ENCODE measurements at regions not wholly inside any gene's neighbourhood (a gene's known extent, or its start where the extent isn't known, plus 50 kb on each side); places are given as distances from the start of the nearest gene placed in this dataset.

- TF ChIP-seq CTCF (IDR thresholded peaks at IDR 0.05) (no peak), EZH2 (IDR thresholded peaks at IDR 0.05; ENCODE audit: borderline replicate concordance, insufficient read depth, low read depth, low read length, poor library complexity, severe bottlenecking) (no peak)
Measured at GRCh38 chr10:90598513-90598912, 259.3 kb downstream of the HTR7 start.

All from B cell (primary cell).